ENCODE measurements at regions not wholly inside any gene's neighbourhood (a gene's known extent, or its start where the extent isn't known, plus 50 kb on each side); places are given as distances from the start of the nearest gene placed in this dataset.

DNA sequence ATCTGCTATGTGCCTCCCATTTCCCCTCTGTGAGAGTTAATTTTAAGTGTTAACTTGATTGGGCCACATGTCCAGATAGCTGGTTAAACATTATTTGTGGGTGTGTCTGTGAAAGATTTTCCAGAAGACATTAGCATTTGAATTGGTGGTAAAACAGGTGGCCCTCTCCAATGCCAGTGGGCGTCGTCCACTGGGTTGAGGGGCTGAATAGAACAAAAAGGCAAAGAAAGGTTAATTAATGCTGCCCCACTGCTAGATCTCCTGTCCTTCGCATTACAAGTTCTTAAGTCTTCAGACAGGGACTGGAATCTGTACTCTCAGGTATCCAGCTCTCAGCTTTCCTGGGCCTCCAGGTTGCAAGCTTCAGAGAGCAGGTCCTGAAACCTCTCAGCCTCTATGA, 1160.9 kb upstream of the LRRN3 start:
- DNase-seq (ENCODE audit: low read depth) = no peak

GRCh38 chr7:109939207-109939606, 1151.7 kb upstream of the LRRN3 start:
- no peak for DNase-seq (ENCODE audit: low read depth)

DNA sequence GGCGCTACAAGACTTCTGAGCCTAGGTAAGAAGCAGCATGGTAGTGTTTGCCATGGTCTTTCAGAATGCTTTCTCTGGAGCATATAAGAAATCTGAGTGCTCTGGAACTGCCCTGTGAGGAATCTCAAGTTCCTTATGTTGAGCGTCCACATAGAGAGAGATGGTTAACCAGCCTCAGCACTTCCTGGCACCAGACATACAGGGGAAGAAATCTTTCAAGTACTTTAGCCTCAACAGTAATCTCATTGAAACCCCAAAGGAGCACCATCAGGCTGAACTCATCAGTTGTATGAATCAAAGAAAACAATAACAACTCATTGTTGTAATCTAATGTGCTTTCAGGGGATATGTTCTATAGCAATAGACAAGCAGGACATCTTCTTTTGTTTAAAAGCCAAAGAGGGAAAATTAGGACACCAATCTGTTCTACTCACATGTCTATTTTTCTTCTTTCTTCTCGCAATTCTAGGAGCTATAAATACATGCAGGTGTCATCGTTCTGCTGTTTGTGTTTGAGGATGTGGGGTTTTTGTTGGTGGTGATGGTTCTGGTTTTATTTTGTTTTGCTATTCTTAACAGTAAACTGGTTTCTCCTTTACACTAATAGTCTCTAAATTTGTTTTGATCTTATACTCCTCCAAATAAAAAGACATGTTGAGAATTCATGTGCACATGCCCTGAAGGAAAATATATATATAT, 1145.0 kb upstream of the LRRN3 start:
- no peak for DNase-seq (ENCODE audit: low read depth)

GRCh38 chr7:109950256-109950655, 1140.7 kb upstream of the LRRN3 start:
- DNase-seq (ENCODE audit: low read depth) = no peak

- no peak for DNase-seq (ENCODE audit: low read depth)
These were observed 1139.9 kb upstream of the LRRN3 start for GRCh38 chr7:109950821-109951564.

- no peak for DNase-seq (ENCODE audit: low read depth)
These were observed 1139.4 kb upstream of the LRRN3 start for GRCh38 chr7:109951565-109951928.

GRCh38 chr7:109955986-109956385, 1134.9 kb upstream of the LRRN3 start:
- no peak for DNase-seq (ENCODE audit: low read depth)

DNA sequence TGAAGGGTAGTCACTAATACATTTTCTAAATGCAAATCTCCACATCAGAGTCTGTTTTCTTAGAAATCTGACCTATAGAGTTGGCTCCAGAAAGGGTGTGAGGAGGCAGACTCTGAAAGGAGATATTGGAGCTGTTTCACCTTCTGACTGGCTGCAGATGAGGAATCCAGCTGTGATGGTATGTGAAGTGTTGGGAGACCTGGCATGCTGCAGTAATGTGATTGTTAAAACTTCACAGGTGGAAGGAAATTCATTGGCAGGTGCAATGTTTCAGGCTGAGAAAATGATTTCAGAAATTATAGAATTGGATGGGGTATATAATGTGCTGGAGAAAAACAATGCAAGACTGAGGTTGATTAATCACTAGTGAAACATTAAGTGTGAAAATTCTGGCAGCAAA, 1134.0 kb upstream of the LRRN3 start:
- DNase-seq (ENCODE audit: low read depth) = no peak

DNA sequence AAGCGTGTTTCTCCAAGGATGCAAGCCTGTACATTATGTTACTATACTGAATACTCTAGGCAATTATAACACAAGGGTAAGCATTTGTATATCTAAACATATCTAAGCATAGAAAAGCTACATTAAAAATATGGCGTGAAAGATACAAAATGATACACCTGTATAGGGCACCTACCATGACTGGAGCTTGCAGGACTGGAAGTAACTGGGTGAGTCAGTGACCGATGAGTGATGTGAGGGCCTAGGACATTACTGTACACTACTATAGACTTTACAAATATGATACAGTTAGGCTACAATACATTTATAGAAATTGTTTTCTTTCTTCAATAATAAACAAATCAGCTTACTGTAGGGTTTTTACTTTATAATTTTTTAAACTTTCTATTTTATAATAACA, 1127.2 kb upstream of the LRRN3 start:
- no peak for DNase-seq (ENCODE audit: low read depth)

- DNase-seq (ENCODE audit: low read depth) = no peak
These were observed 1126.1 kb upstream of the LRRN3 start for GRCh38 chr7:109964780-109965179.

DNA sequence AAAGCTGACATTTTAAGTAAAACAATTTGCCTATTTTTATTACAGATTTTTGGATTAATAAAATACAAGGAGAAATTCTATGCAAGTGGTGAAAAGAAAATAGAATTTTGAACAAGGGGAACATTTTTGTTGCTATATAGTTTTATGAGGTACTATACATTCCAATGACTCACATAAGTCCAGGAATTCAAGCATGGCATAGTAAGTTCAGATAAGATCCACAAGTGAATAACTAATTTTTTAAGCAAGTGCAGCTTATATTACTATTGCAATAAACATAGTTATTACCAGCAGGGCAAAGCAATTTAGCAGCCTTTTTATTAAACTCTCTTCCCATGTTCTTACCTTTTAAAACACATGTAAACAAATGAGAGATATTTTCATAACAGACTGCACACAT, 1123.5 kb upstream of the LRRN3 start:
- no peak for DNase-seq (ENCODE audit: low read depth)

GRCh38 chr7:109983618-109984017, 1107.3 kb upstream of the LRRN3 start:
- no peak for DNase-seq (ENCODE audit: low read depth)

DNA sequence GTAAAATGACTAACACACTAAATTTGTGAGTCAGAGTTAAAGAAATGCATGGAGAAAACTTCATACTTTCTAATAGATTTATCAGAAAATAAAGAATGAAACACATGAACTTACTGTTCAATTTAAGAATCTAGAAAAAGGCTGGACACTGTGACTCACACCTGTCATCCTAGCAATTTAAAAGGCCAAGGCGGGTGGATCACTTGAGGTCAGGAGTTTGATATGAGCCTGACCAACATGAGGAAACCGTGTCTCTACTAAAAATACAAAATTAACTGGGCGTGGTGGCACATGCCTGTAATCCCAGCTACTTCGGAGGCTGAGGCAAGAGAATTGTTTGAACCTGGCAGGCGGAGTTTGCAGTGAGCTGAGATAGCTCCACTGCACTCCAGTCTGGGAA, 1106.2 kb upstream of the LRRN3 start:
- DNase-seq (ENCODE audit: low read depth) = no peak

DNA sequence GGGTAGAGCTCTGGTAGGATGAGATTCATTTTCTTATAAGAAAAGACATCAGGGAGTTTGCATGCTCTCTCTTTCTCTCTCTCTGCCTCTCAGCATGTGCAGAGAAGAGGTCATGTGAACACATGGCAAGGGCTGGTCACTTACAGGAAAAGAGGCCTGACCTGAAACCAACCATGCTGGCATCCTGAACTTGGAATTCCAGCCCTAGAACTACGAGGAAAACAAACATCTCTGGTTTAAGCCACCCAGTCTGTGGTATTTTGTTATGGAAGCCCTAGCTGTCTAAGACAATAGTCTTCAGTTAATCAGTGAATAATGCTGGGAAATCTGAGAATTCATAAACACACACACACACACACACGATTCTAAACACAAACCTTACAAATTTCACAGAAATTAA, 1104.2 kb upstream of the LRRN3 start:
- no peak for DNase-seq (ENCODE audit: low read depth)

DNA sequence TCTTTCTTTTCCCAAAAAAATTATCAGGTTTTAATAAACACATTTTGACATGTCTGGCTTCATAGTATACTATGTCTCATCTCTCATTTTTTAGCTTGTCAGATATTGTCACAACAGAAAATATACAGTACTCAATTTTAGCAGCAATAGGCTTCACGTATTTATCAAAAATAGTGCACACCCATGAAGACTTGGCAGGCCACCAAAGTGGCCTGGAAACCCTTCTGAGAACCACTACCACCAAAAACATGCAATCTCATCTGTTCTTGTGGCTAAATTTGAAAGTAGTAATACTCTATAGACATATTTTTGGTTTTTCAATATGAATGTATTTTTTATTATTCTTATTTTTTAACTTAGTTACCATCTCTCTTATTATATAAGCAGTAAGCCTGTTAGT, 1094.5 kb upstream of the LRRN3 start:
- DNase-seq (ENCODE audit: low read depth) = no peak

DNA sequence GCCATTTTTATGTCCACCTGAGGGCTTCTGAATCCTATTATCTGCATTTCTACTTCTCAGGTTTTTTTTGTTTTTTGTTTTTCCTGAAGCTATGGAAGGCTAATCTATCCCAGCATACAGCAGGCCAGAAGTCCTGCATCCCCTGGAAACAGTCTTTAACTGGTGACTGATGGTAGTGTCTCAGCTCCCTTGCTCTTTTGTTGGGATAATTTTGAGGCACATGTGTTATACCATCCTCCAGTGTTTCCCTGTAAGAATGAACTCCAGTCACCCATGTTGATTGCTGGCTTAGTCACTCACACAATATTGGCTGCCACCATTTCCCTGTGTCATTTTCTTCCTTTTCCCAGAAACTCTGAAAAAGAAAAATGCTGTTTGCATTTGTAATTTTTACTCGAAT, 1094.0 kb upstream of the LRRN3 start:
- no peak for DNase-seq (ENCODE audit: low read depth)

- no peak for DNase-seq (ENCODE audit: low read depth)
These were observed 1093.1 kb upstream of the LRRN3 start for GRCh38 chr7:109997837-109998236.

GRCh38 chr7:110001254-110001938, 1089.5 kb upstream of the LRRN3 start:
- no peak for DNase-seq (ENCODE audit: low read depth)

DNA sequence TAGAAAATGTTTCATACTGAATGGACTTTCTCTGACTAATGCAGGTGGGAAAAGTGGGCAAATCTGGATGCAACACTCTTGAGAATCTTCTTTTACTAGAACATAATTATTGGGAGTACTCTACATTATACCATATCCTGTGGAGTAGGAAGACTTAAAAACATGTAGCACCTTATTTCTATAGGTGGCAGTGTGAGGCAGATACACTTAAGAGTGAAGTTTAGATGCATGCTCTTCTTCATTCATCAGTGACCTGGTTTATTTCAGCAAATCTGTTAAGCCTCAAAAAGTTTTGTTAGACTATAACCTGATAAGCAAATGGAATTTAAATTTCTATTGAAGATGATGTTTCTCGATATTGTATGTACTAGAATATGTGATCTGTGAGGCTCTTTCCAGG, 1087.1 kb upstream of the LRRN3 start:
- no peak for DNase-seq (ENCODE audit: low read depth)

GRCh38 chr7:110007320-110008063, 1083.4 kb upstream of the LRRN3 start:
- no peak for DNase-seq (ENCODE audit: low read depth)

DNA sequence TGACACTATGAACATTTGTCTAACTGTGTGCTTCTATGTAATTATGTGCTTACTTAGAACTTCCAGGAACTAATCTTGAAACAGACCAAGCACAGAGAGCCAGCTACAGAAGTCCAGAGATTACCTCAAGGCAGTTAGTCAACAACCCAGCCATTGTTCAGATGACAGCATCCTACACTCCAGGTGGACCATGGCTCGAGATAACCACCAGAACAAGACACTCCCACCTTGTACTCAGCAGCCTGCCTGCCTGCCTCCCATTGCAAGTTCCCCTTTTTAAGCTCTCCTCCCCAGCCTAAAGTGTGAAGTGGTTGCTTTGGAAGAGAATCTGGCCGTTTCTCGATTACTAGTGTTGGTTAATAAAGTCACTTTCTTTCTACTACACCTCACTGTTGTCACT, 1080.6 kb upstream of the LRRN3 start:
- no peak for DNase-seq (ENCODE audit: low read depth)

DNA sequence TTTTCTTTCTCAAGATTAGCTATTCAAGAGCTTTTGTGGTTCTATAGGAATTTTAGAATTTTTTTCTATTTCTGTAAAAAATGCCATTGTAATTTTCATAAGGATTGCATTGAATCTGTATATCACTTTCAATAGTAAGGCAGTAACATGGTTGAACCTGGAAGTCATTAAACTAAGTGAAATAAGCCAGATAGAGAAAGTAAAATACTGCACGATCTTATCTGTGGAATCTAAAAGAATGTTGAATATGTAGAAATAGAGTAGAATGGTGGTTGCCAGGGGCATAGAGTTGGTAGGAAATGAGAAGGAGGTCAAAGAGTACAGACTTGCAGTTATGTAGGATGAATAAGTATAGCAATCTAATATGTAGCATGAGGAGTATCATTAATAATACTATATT, 1073.5 kb upstream of the LRRN3 start:
- DNase-seq (ENCODE audit: low read depth) = no peak

DNA sequence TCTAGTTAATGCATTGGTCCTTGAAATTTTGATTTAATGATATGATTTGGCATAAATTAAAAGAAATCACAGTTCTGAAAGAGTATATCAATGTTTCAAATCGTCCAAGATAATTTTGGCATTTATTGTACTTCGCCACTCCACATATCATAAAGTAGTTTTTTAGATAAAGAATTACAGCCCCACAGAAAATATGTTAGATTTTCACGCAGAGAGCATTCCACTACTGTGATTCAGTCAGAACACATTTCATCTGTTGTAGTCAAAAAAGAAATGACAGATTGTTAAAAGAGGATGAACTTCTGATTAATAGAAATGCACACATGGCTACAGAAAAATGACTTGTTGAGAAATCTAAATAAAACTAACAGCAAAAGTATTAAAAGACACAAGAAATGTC, 1063.5 kb upstream of the LRRN3 start:
- DNase-seq (ENCODE audit: low read depth) = no peak
